ENCODE measurements at regions not wholly inside any gene's neighbourhood (a gene's known extent, or its start where the extent isn't known, plus 50 kb on each side); places are given as distances from the start of the nearest gene placed in this dataset.
"Not testable (repeated sequence)": the region's sequence is repeated elsewhere in the genome, so short reads cannot be mapped to it uniquely, and the experiment has no call there.

DNA sequence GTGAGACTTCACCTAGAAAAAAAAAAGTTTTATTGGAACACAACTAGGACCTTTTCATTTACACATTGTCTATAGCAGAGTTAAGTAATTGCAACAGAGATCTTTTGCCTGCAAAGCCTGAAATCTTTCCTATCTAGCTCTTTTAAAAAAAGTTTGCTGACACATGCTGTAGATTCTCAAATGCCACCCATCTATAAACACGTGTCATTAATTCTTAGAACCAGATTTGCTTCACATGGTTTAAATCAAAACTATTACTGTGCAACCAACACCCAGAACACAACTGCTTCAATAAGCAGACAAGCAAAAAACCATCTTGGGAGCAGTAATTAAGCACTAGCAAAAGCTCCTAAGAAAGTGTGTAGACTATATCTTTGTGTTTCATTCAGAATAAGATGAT lies 55.0 kb downstream of the OXSM start:
- 40 to 43% methylated on average over 1 of the region's 1 CpG for WGBS, 2 donors
- no peaks in the 10 kb centered on the region for H3K36me3 ChIP-seq (ENCODE audit: control insufficient read depth in 2 of 2, insufficient read depth in 2 of 2, low read length in 1 of 2)
- no peaks in the 10 kb centered on the region for H3K27me3 ChIP-seq (ENCODE audit: control insufficient read depth in 1 of 2, insufficient read depth in 2 of 2, low read length in 2 of 2)
- no peaks in the 10 kb centered on the region for H3K4me1 ChIP-seq (ENCODE audit: control insufficient read depth in 2 of 2, insufficient read depth in 2 of 2, low read length in 1 of 2)
- no peak overlapping the region for H3K27ac ChIP-seq (ENCODE audit: low read depth in 2 of 2, low read length in 1 of 2)
- H3K9me3 ChIP-seq (ENCODE audit: control insufficient read depth in 2 of 2, insufficient read depth in 1 of 2, low read depth in 1 of 2, low read length in 1 of 2): no peaks in the 10 kb centered on the region
- no peak overlapping the region for H3K4me3 ChIP-seq (ENCODE audit: low read depth in 1 of 2, low read length in 2 of 2)

DNA sequence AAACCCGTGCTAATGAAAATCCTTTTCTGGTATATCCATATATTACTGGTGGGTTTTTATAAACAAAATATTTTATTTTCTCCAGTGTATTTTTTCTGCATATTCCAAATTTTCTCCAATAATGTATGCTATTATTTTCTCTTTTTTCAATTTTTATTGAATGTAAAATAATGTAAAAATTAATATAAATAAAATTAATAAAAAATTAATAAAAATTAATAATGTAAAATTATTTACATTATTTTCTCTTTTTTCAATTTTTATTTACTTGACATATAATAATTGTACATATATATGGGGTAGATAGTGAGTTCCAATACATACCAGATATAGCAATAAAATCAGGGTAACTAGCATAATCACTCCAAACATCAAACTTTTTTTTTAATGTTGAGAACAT lies 56.4 kb downstream of the OXSM start:
- no peaks in the 10 kb centered on the region for H3K27me3 ChIP-seq (ENCODE audit: control insufficient read depth in 1 of 2, insufficient read depth in 2 of 2, low read length in 2 of 2)
- 86 to 94% methylated on average over 1 of the region's 1 CpG for WGBS, 2 donors

DNA sequence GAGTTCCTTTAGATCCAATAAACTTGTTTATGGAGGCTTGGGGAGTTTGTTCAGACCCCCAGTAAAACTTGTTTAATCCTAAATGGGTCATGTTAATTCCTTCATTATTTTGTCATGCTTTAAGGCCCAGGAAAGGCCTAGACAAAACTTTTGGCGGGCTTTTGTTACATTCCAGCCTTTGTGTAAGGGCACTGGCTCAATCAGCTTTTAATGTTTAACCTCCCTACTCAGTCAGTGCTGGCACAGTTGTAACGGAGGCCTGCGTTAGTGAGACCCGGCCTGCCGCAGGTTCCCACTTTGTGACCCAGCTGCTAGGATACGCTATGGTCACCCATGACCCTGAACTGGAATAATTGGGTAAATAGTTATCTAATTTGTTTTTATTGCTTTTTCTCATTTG lies 59.2 kb downstream of the OXSM start:
- H3K27me3 ChIP-seq (ENCODE audit: control insufficient read depth in 1 of 2, insufficient read depth in 2 of 2, low read length in 2 of 2): no peaks in the 10 kb centered on the region
- H3K36me3 ChIP-seq (ENCODE audit: control insufficient read depth in 2 of 2, insufficient read depth in 2 of 2, low read length in 1 of 2): no peaks in the 10 kb centered on the region
- peaks cover 0 to 2% of the 10 kb centered on the region in 2 donors for H3K9me3 ChIP-seq (ENCODE audit: control insufficient read depth in 2 of 2, insufficient read depth in 1 of 2, low read depth in 1 of 2, low read length in 1 of 2)
- H3K4me3 ChIP-seq (ENCODE audit: low read depth in 1 of 2, low read length in 2 of 2): no peak overlapping the region
- 76 to 95% methylated on average over 6 of the region's 6 CpGs for WGBS, 2 donors
- no peaks in the 10 kb centered on the region for H3K4me1 ChIP-seq (ENCODE audit: control insufficient read depth in 2 of 2, insufficient read depth in 2 of 2, low read length in 1 of 2)
- H3K27ac ChIP-seq (ENCODE audit: low read depth in 2 of 2, low read length in 1 of 2): no peak overlapping the region

More for the DNA sequence above, 56.4 kb downstream of the OXSM start:
- Histone ChIP-seq H3K4me3 (ENCODE audit: low read depth in 1 of 2, low read length in 2 of 2) (no peak overlapping the region), H3K36me3 (ENCODE audit: control insufficient read depth in 2 of 2, insufficient read depth in 2 of 2, low read length in 1 of 2) (no peaks in the 10 kb centered on the region), H3K9me3 (ENCODE audit: control insufficient read depth in 2 of 2, insufficient read depth in 1 of 2, low read depth in 1 of 2, low read length in 1 of 2) (no peaks in the 10 kb centered on the region), H3K4me1 (ENCODE audit: control insufficient read depth in 2 of 2, insufficient read depth in 2 of 2, low read length in 1 of 2) (no peaks in the 10 kb centered on the region), H3K27ac (ENCODE audit: low read depth in 2 of 2, low read length in 1 of 2) (no peak overlapping the region)

DNA sequence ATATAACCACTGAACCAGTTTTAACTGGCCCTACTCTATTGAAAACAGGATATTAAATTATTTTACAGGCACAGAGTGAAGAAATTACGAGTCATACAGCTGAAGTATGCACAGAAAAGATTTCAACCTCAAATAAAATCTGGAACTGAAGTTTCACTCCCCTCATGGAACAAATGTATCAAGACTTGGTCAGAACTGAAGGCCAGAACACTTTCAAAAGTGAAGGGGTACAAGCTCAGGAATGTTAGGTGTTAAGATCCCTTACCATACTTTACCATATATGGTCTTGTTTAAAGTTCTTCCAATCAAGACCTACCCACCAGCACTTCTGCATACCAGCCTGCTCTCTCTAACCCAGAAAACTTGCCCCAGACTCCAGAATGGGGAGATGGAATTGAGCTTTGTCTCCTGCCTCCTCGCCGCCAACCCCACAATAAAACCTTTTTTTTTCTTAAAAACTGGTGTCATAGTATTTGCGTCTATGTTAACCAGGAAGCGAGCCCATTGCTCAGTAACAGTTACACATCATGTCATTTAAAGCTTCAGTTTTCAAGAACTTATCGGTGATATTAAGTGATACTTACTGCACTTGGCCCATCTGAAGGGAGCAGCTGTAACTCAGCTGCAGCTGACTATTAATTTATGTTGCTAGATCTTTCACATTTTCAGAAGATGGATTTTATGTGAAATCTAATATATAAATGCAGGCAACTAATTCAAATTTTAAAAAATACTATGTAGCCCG lies 59.9 kb downstream of the OXSM start:
- Histone ChIP-seq H3K4me3 (ENCODE audit: low read depth in 1 of 2, low read length in 2 of 2) (no peak overlapping the region), H3K9me3 (ENCODE audit: control insufficient read depth in 2 of 2, insufficient read depth in 1 of 2, low read depth in 1 of 2, low read length in 1 of 2) (peaks cover 0 to 2% of the 10 kb centered on the region in 2 donors), H3K27me3 (ENCODE audit: control insufficient read depth in 1 of 2, insufficient read depth in 2 of 2, low read length in 2 of 2) (no peaks in the 10 kb centered on the region), H3K36me3 (ENCODE audit: control insufficient read depth in 2 of 2, insufficient read depth in 2 of 2, low read length in 1 of 2) (no peaks in the 10 kb centered on the region), H3K4me1 (ENCODE audit: control insufficient read depth in 2 of 2, insufficient read depth in 2 of 2, low read length in 1 of 2) (peaks cover 0 to 3% of the 10 kb centered on the region in 2 donors), H3K27ac (ENCODE audit: low read depth in 2 of 2, low read length in 1 of 2) (no peak overlapping the region)
- 91 to 92% methylated on average over 7 of the region's 7 CpGs for WGBS, 2 donors

DNA sequence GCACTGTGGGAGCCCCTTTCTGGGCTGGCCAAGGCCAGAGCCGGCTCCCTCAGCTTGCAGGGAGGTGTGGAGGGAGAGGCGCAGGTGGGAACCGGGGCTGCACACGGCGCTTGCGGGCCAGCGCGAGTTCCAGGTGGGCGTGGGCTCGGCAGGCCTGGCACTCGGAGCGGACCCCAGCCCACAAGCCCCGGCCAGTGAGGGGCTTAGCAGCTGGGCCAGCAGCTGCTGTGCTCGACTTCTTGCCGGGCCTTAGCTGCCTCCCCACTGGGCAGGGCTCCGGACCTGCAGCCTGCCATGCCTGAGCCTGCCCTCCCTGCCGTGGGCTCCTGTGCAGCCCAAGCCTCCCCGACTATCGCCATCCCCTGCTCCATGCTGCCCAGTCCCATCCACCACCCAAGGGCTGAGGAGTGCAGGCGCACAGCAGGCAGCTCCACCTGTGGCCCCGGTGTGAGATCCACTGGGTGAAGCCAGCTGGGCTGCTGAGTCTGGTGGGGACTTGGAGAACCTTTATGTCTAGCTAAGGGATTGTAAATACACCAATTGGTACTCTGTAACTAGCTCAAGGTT lies 61.9 kb downstream of the OXSM start:
- H3K4me1 ChIP-seq (ENCODE audit: control insufficient read depth in 2 of 2, insufficient read depth in 2 of 2, low read length in 1 of 2); H3K36me3 ChIP-seq (ENCODE audit: control insufficient read depth in 2 of 2, insufficient read depth in 2 of 2, low read length in 1 of 2); H3K9me3 ChIP-seq (ENCODE audit: control insufficient read depth in 2 of 2, insufficient read depth in 1 of 2, low read depth in 1 of 2, low read length in 1 of 2); H3K27ac ChIP-seq (ENCODE audit: low read depth in 2 of 2, low read length in 1 of 2); H3K4me3 ChIP-seq (ENCODE audit: low read depth in 1 of 2, low read length in 2 of 2); H3K27me3 ChIP-seq (ENCODE audit: control insufficient read depth in 1 of 2, insufficient read depth in 2 of 2, low read length in 2 of 2): not testable (repeated sequence)
- 97 to 98% methylated on average over 20 to 21 of the region's 21 CpGs for WGBS, 2 donors

DNA sequence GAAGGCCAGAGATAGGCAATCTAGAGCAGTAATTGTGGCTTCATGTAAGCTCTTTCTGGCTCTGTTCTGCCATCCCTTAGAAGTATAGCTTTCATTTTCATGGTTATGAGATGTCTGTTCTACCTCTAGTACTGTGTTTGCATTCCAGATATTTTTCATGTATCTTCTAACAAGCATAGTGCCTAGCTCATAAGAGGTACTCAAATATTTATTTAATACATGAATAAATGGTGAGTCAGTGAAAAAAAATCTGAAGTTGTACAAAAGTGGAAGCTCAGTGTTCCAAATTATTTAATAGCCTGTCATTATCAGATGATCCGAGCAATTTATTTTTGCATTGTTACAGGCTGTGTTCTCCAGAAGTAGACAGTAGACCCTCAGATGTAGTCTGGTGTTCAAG lies 64.3 kb downstream of the OXSM start:
- Histone ChIP-seq H3K9me3 (ENCODE audit: control insufficient read depth in 2 of 2, insufficient read depth in 1 of 2, low read depth in 1 of 2, low read length in 1 of 2) (peaks cover 0 to 2% of the 10 kb centered on the region in 2 donors), H3K4me3 (ENCODE audit: low read depth in 1 of 2, low read length in 2 of 2) (no peak overlapping the region), H3K27me3 (ENCODE audit: control insufficient read depth in 1 of 2, insufficient read depth in 2 of 2, low read length in 2 of 2) (peaks cover 0 to 2% of the 10 kb centered on the region in 2 donors), H3K27ac (ENCODE audit: low read depth in 2 of 2, low read length in 1 of 2) (no peak overlapping the region), H3K36me3 (ENCODE audit: control insufficient read depth in 2 of 2, insufficient read depth in 2 of 2, low read length in 1 of 2) (no peaks in the 10 kb centered on the region), H3K4me1 (ENCODE audit: control insufficient read depth in 2 of 2, insufficient read depth in 2 of 2, low read length in 1 of 2) (peaks cover 0 to 3% of the 10 kb centered on the region in 2 donors)
- 24 to 41% methylated on average over 1 of the region's 1 CpG for WGBS, 2 donors

DNA sequence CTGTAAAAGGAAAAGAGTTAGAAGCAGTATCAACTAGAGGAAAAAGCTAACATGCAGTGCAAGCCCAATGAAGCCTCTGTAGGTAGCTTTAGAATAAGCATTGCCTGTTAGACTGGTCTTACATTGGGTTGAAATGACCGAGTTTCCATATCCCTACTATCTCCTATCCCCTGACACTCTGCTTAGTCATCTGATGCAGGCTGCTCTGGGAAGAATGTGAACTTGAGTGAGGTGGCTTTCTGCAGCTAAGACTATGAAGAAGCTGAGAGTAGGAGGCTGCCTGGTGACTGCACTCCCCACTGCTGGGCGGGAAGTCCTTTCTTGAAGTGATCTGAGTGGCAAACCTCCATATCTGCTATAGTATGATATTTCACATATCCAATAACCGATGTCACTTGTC lies 64.7 kb downstream of the OXSM start:
- H3K4me1 ChIP-seq (ENCODE audit: control insufficient read depth in 2 of 2, insufficient read depth in 2 of 2, low read length in 1 of 2): peaks cover 0 to 3% of the 10 kb centered on the region in 2 donors
- peaks cover 0 to 2% of the 10 kb centered on the region in 2 donors for H3K9me3 ChIP-seq (ENCODE audit: control insufficient read depth in 2 of 2, insufficient read depth in 1 of 2, low read depth in 1 of 2, low read length in 1 of 2)
- no peak overlapping the region for H3K4me3 ChIP-seq (ENCODE audit: low read depth in 1 of 2, low read length in 2 of 2)
- no peaks in the 10 kb centered on the region for H3K36me3 ChIP-seq (ENCODE audit: control insufficient read depth in 2 of 2, insufficient read depth in 2 of 2, low read length in 1 of 2)
- H3K27me3 ChIP-seq (ENCODE audit: control insufficient read depth in 1 of 2, insufficient read depth in 2 of 2, low read length in 2 of 2): peaks cover 0 to 2% of the 10 kb centered on the region in 2 donors
- WGBS, 2 donors: 77 to 83% methylated on average over 3 of the region's 3 CpGs
- H3K27ac ChIP-seq (ENCODE audit: low read depth in 2 of 2, low read length in 1 of 2): no peak overlapping the region

DNA sequence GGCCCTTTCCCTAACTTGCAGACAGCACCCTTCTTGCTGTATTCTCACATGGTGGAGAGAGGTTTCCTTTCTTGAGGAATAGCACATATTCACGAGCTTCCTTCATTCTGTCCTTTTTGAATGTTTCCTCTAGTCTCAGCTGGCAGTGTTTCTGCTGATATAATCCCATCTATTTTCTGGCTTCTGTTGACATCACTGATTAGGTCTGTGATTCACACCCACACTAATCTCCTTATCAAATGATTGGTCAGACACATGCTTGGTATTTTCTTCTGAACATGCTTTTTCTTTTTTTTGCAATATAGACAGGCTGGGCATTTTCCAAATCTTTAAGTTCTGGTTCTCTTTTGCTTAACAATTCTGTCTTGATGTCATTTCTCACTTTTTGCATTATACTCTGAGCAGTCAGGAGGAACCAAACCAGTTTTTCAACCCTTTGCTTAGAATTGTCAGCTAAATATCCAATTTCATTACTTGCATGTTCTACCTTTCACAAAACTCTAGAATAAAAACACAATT lies 65.4 kb downstream of the OXSM start:
- Histone ChIP-seq H3K27me3 (ENCODE audit: control insufficient read depth in 1 of 2, insufficient read depth in 2 of 2, low read length in 2 of 2) (peaks cover 0 to 2% of the 10 kb centered on the region in 2 donors), H3K4me1 (ENCODE audit: control insufficient read depth in 2 of 2, insufficient read depth in 2 of 2, low read length in 1 of 2) (peaks cover 0 to 3% of the 10 kb centered on the region in 2 donors), H3K36me3 (ENCODE audit: control insufficient read depth in 2 of 2, insufficient read depth in 2 of 2, low read length in 1 of 2) (no peaks in the 10 kb centered on the region), H3K9me3 (ENCODE audit: control insufficient read depth in 2 of 2, insufficient read depth in 1 of 2, low read depth in 1 of 2, low read length in 1 of 2) (peaks cover 0 to 2% of the 10 kb centered on the region in 2 donors), H3K27ac (ENCODE audit: low read depth in 2 of 2, low read length in 1 of 2) (no peak overlapping the region), H3K4me3 (ENCODE audit: low read depth in 1 of 2, low read length in 2 of 2) (no peak overlapping the region)
- 27 to 42% methylated on average over 1 of the region's 1 CpG for WGBS, 2 donors

DNA sequence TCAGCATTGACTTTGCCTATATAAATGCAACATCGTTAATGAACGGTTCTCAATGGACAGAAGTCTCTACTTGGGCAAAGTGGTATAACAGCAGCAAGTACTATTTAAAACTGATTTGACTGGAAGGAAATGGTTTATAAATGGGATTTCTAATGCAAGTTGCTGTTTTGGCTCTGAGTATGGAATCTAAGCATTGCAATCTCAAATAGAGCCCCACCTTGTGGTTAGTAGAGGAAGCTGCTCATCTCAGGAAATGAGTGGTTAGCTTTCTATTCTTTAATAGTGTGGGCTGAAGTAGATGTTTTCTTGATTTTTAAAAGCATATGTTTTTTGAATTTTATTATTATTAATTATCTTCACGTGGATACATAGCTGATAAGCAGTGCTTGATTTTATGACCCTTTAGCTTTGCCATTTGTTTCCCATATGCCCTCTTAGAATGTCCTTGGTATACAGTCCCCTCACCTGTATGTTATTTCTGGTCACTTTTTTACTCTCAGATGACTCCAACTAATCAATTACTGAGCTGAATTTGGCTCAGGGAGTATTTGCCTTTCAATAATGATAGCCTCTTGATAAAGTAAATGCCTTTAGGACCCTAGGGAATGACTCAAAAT lies 67.1 kb downstream of the OXSM start:
- Histone ChIP-seq H3K27ac (ENCODE audit: low read depth in 2 of 2, low read length in 1 of 2) (no peak overlapping the region), H3K27me3 (ENCODE audit: control insufficient read depth in 1 of 2, insufficient read depth in 2 of 2, low read length in 2 of 2) (peaks cover 0 to 2% of the 10 kb centered on the region in 2 donors), H3K9me3 (ENCODE audit: control insufficient read depth in 2 of 2, insufficient read depth in 1 of 2, low read depth in 1 of 2, low read length in 1 of 2) (no peaks in the 10 kb centered on the region), H3K36me3 (ENCODE audit: control insufficient read depth in 2 of 2, insufficient read depth in 2 of 2, low read length in 1 of 2) (no peaks in the 10 kb centered on the region), H3K4me1 (ENCODE audit: control insufficient read depth in 2 of 2, insufficient read depth in 2 of 2, low read length in 1 of 2) (peaks cover 0 to 3% of the 10 kb centered on the region in 2 donors), H3K4me3 (ENCODE audit: low read depth in 1 of 2, low read length in 2 of 2) (no peak overlapping the region)
- 67 to 74% methylated on average over 3 of the region's 3 CpGs for WGBS, 2 donors
